ENCODE measurements at regions not wholly inside any gene's neighbourhood (a gene's known extent, or its start where the extent isn't known, plus 50 kb on each side); places are given as distances from the start of the nearest gene placed in this dataset.
A peak's percentile ranks its signal among the peaks of the same experiment; 100 is the strongest.
"Not testable (repeated sequence)": the region's sequence is repeated elsewhere in the genome, so short reads cannot be mapped to it uniquely, and the experiment has no call there.

DNA sequence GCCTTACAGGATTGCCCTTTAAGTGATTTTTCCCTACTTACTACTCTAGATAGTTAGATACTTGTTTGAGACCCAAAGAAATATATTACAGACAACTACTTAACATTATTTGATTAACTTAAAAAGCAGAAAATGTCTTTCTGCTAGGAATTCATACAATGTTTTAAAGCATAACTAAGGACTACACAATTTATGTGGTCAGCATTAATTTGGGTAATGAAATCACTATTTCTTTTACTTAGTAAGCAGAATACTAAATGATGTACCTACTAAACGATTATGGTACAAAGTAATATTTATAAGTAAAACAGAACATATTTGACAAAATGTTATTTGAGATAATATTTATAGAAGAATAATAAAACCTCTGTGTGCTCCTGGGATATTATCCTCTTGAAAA is 371.9 kb upstream of the ARRDC3 start:
- DNase-seq = no peak

- DNase-seq = not testable (repeated sequence)
Measured at GRCh38 chr5:91744470-91744869, 361.4 kb upstream of the ARRDC3 start.

- peak; percentile 38 for DNase-seq
Measured at GRCh38 chr5:91742550-91742949, 359.4 kb upstream of the ARRDC3 start.

- DNase-seq = peak; percentile 5
Measured at GRCh38 chr5:91741764-91742505, 358.8 kb upstream of the ARRDC3 start.

GRCh38 chr5:91730026-91730425 is 346.9 kb upstream of the ARRDC3 start:
- no peak for DNase-seq

DNA sequence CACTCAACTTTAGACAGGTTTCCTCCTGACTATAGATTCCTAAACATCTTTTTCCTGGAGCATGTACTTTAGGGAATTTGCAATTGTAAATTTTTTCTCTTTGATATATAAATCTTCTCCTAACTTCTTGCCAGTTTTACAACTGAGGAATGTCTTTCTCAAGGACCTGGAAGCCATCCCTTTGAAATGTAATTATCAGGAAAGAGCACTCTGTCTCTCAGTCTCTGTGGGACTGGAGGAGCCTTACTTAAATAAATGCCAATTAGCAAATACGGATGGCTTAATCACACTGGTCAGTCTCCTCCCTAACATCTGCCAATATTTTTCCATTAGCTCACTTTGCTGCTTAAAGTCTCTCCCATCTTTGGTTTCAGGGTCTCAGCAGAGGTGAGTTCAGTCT is 344.3 kb upstream of the ARRDC3 start:
- DNase-seq = no peak

DNA sequence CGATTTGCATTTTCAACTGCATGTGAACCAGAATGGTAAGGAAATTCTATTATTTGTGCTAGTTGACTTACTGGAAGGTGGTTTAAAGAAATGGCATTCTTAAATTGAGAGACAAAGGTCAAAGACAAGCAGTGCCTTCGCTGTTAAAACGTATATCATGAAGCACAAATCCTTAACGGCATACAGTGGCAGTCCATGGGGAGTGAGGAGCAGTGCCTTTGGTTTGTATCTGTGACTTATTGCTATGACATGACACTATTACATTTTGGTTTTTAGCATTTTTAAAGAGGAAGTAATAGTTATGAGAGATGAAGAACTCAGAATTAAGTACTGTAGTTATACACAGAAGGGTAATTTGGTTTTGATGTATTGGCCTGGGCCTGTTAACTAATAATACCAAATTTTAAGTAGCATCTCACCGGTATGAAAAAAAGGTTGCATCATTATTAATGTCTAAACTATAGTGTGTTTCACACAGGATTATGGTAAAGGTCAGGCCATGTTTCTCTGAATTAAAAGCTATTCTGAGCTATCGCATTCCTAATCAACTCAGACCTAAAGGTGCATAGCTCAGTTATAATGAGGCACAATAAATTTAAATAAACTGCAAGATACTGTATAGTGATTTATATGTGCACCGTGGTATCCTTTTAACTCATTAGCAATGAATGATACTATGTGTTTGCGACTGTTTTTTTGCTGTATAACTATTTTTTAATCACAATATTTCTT is 339.8 kb upstream of the ARRDC3 start:
- DNase-seq = no peak

DNA sequence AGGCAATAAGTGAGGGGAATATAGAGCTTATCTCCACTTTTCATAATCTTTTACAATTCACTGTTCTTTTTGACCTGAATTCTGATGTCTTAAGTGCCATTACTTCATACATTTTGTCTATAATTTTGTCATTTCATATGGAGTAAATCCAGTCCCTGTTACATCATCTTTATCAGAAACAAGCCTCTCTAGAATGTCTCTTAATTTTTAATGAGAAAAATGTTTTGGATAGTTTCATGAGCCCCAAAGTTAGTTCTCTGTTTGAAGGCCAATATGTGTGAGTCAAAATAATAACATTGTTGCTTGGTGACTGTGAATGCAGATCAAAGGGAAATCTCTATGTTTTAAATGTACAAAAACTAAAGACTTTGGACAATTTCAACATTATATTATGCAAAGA is 329.6 kb upstream of the ARRDC3 start:
- DNase-seq = no peak

- DNase-seq = no peak
Measured at GRCh38 chr5:91707521-91707841, 324.4 kb upstream of the ARRDC3 start.

DNA sequence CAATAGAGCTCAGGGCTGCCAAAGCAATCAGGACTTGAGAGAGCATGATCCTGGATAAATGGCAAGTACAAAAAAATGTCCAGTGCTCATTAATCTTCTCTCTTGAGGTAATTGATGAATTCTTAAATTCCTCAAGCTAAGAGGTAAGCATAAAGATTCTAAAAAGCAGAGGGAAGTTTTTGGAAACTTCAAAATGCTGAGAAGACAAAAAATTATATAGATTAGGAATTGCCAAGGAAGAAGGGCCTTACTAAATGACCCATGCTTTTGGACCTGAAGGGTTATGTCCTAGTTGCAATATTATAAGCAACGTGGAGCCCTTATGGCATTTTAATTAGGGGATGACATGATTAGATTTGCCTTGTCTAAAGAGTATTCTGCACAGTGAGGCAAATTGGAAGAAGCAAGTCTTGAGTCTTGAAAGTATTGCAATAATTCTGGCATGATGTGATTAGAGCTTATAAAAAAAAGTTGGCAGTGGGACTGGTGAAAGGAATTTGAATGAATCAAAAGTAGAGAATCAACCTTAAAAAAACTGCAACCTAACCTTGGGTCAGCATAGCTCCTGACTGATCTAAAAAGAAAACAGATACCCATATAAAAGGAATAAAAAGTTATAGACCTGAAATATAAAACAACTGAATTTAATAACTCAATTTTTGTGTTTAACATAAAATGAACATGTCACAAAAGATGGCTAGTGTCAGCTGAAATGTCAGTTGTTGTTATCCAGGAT is 323.8 kb upstream of the ARRDC3 start:
- peak; percentile 28 for DNase-seq

DNA sequence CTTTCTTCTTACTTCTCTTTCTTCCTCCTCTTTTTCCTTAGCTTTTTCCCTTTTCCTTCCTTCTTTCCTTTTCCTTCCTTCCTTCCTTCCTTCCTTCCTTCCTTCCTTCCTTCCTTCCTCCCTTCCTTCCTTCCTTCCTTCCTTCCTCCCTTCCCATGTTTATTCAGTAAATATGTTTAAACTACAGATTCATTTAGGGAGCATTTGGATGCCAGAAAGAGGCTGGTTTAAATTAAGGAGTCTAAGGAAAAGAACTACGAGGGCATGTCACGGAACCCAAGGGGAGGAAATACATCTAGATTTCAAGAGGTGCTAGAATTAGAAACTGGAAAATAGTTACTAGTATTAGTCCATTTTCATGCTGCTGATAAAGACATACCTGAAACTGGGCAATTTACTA is 320.0 kb upstream of the ARRDC3 start:
- DNase-seq = no peak

DNA sequence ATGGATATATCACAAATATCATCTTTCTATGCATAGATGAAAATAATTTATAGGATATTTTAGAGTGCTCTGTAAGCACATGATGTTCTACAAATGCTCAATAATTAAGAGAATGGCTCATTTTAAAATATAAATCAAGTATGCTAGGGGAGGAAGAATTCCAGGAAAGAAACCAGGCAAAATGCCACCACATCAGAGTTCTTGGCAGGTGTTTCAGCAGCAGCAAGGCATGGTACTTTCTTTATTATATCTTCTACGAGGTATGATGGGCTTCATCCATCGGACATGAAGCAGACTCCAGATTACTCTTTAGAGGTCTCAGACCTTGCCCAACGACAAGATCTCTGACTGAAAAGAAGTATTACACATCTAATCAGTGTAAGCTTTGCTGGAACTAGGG is 316.3 kb upstream of the ARRDC3 start:
- DNase-seq = no peak

DNA sequence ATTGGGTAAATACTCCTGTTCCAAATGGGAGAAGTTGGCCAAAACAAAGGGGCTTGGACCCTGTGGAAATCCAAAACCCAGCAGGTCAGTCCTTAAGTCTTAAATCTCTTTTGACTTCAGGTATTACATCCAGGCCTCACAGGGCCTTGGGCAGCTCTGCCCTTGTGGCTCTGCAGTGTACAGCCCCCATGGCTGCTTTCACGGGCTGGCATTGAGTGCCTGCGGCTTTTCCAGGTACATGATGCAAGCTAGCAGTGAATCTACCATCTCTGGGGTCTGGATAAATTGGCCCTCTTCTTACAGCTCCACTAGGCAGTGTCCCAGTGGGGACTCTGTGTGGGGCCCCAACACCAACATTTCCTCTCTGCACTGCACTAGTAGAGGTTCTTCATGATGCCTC is 308.5 kb upstream of the ARRDC3 start:
- DNase-seq = no peak

DNA sequence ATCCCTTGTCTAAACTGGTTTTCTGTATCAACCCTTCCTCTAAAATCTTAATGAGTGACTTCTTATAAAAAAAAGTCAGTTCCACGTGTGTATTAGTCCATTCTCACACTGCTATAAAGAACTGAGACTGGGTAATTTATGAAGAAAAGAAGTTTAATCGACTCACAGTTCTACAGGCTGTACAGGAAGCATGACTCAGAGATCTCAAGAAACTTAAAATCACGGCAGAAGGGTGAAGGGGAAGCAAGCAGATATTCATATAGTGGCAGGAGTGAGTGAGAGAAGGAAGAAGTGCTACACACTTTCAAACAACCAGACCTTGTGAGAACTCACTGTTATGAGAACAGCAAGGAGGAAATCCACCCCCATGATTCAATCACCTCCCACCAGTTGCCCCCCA is 307.8 kb upstream of the ARRDC3 start:
- no peak for DNase-seq

GRCh38 chr5:91687430-91687829 is 304.3 kb upstream of the ARRDC3 start:
- no peak for DNase-seq

GRCh38 chr5:91684625-91685024 is 301.5 kb upstream of the ARRDC3 start:
- DNase-seq = no peak

DNA sequence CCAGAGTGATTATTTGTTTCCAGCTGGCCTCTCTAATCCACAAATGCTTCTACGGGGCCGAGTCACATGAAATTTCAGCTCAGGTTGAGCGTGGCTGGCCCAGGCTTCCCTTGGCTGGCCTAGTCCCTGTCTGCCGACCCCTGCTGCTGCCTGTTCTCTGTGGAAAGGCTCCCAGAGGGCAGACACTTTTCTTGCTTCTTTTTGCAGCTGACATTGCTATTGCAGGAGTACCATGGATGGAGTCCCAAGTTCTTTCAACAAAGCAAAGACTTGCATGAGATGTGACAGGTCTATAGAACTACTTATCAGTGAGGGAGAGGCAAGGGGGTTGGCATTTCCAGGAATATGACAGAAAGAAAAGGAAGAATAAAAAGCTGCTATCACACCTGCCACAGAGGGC is 287.4 kb upstream of the ARRDC3 start:
- DNase-seq = peak; percentile 55

DNA sequence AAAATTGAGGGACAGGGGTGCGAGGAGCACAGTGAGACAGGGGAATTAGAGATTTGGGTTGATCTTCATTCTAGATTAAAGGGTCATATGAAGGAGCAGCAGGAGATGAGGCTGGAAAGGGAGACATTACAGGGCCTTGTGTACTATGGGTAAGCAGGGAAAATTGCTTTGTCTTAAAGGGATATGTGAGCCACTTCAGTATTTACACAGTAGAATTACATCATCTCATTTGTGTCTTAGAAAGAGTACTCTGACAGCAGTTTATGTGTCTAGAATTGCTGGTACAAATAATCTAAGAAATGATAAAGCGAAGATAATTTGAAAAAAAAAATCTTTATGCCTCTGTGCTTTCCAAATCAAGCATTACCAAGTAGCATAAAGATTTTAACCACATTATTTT is 287.0 kb upstream of the ARRDC3 start:
- no peak for DNase-seq

- no peak for DNase-seq
Measured at GRCh38 chr5:91668261-91668660, 285.1 kb upstream of the ARRDC3 start.

GRCh38 chr5:91652678-91653077 is 269.6 kb upstream of the ARRDC3 start:
- DNase-seq = no peak

- no peak for DNase-seq
Measured at GRCh38 chr5:91651704-91652103, 268.6 kb upstream of the ARRDC3 start.

- DNase-seq = no peak
Measured at GRCh38 chr5:91645347-91645746, 262.2 kb upstream of the ARRDC3 start.

- DNase-seq = no peak
Measured at GRCh38 chr5:91643797-91644196, 260.7 kb upstream of the ARRDC3 start.

DNA sequence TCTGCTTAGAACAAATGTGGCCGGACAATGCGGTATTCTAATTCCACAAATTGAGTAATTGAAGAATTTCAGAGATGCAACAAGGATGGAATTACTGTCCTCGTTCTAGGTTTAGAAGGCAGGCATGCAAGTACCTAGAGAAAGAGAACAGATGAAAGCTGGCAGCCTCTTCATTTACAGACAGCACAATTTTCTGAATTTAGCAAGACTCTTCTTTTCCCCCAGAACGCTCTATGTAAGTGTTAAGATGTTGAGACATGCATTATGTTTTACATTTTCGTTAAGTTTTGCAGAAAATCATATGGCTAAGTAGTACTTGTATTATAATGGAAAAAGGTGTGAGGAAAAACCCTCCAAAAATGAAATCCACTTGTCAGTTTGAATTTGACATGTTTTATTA is 259.5 kb upstream of the ARRDC3 start:
- DNase-seq = peak; percentile 24

All from eye (tissue), 1 donor.